GM23338 (cell line): ENCODE measurements at regions not wholly inside any gene's neighbourhood (a gene's known extent, or its start where the extent isn't known, plus 50 kb on each side); places are given as distances from the start of the nearest gene placed in this dataset.

Source experiments
- ATAC-seq: fragments of 200-7000 bp; cut with Tn5 transposase; 3 replicates; pipeline ENCODE4 v1.9.1; 2020
- DNase-seq: peaks from one replicate; pipeline ENCODE4 v3.0.0-alpha.2; 2015; ENCODE audit warnings: low spot score
- H2AFZ ChIP-seq: fragments of 200-600 bp; sonication (generic); 2 replicates; pipeline ENCODE4 v1.8.0; 2016; ENCODE audit warnings: antibody characterized with exemption, mild to moderate bottlenecking, moderate library complexity
- H3F3A ChIP-seq: fragments of 200-600 bp; sonication (generic); replicated peaks from 2 replicates; pipeline ENCODE4 v1.8.0; 2017; ENCODE audit warnings: antibody characterized with exemption, mixed run types, low read depth
- H3K27ac ChIP-seq: fragments of 200-600 bp; sonication (generic); 2 replicates; pipeline ENCODE4 v1.6.1; 2016; ENCODE audit warnings: low read depth
- H3K27me3 ChIP-seq: fragments of 200-600 bp; sonication (generic); 2 replicates; pipeline ENCODE4 v1.8.0; 2016; ENCODE audit warnings: mild to moderate bottlenecking, mixed run types, moderate library complexity; ENCODE audit not compliant: insufficient read depth
- H3K36me3 ChIP-seq: fragments of 200-600 bp; sonication (generic); 2 replicates; pipeline ENCODE4 v1.8.0; 2016; ENCODE audit warnings: mild to moderate bottlenecking; ENCODE audit not compliant: insufficient read depth
- H3K4me1 ChIP-seq: fragments of 200-600 bp; sonication (generic); 2 replicates; pipeline ENCODE4 v1.8.0; 2016; ENCODE audit warnings: mild to moderate bottlenecking, moderate library complexity; ENCODE audit not compliant: insufficient read depth
- H3K4me2 ChIP-seq: fragments of 200-600 bp; sonication (generic); 2 replicates; pipeline ENCODE4 v1.7.1; 2017; ENCODE audit warnings: mixed run types
- H3K4me3 ChIP-seq: fragments of 200-600 bp; sonication (generic); 2 replicates; pipeline ENCODE4 v1.6.1; 2016; ENCODE audit warnings: mixed run types
- H3K79me2 ChIP-seq: fragments of 200-600 bp; sonication (generic); replicated peaks from 2 replicates; pipeline ENCODE4 v1.8.0; 2017; ENCODE audit warnings: mild to moderate bottlenecking; ENCODE audit not compliant: insufficient read depth
- H3K9me2 ChIP-seq: fragments of 200-600 bp; sonication (generic); 2 replicates; pipeline ENCODE4 v1.8.0; 2017; ENCODE audit not compliant: insufficient read depth
- H4K20me1 ChIP-seq: fragments of 200-600 bp; sonication (generic); replicated peaks from 2 replicates; pipeline ENCODE4 v1.8.0; 2017; ENCODE audit warnings: mild to moderate bottlenecking; ENCODE audit not compliant: insufficient read depth
- H3K27ac Mint-ChIP-seq: 2 replicates; pipeline ENCODE4 v1.8.0; 2020; ENCODE audit warnings: inconsistent platforms, mild to moderate bottlenecking, moderate library complexity, mixed read lengths
- H3K27me3 Mint-ChIP-seq: 3 replicates; pipeline ENCODE4 v1.8.0; 2022; ENCODE audit warnings: low read depth, mild to moderate bottlenecking, moderate library complexity, mixed read lengths, inconsistent platforms; ENCODE audit not compliant: insufficient read depth, poor library complexity
- H3K36me3 Mint-ChIP-seq: 3 replicates; pipeline ENCODE4 v1.8.0; 2021; ENCODE audit warnings: low read depth, mild to moderate bottlenecking, inconsistent platforms, moderate library complexity, mixed read lengths
- H3K4me1 Mint-ChIP-seq: 3 replicates; pipeline ENCODE4 v1.8.0; 2020; ENCODE audit warnings: mild to moderate bottlenecking, inconsistent platforms, mixed read lengths
- H3K4me3 Mint-ChIP-seq: 3 replicates; pipeline ENCODE4 v1.8.0; 2021; ENCODE audit warnings: moderate library complexity, mild to moderate bottlenecking, inconsistent platforms, mixed read lengths
- H3K9me3 Mint-ChIP-seq: 3 replicates; pipeline ENCODE4 v1.8.0; 2020; ENCODE audit warnings: moderate library complexity, mild to moderate bottlenecking, inconsistent platforms, mixed read lengths
- CREB1 ChIP-seq: fragments of 250-450 bp; sonication (Bioruptor Pico); IDR thresholded peaks from 2 replicates; pipeline ENCODE4 v1.5.0; 2020; ENCODE audit warnings: low read depth, mild to moderate bottlenecking, moderate library complexity
- CTCF ChIP-seq, 2 experiments: fragments of 200-600 bp in 1 of 2; sonication (generic) in 1 of 2; conservative IDR thresholded peaks; 2 replicates each; pipeline versions ENCODE4 v1.5.1 to v1.6.1; 2016 to 2017; ENCODE audit warnings: antibody characterized with exemption in 2 of 2, low read depth in 2 of 2, mild to moderate bottlenecking in 2 of 2, moderate library complexity in 1 of 2
- ETS1 ChIP-seq: IDR thresholded peaks from 2 replicates; pipeline ENCODE4 v1.6.1; 2016; ENCODE audit warnings: antibody characterized with exemption
- EZH2 ChIP-seq: fragments of 200-600 bp; sonication (generic); IDR thresholded peaks from one replicate; pipeline ENCODE4 v1.8.0; 2017; ENCODE audit warnings: antibody characterized with exemption, mild to moderate bottlenecking, low read depth; ENCODE audit not compliant: unreplicated experiment
- EZH2phosphoT487 ChIP-seq: fragments of 200-600 bp; sonication (generic); IDR thresholded peaks from one replicate; pipeline ENCODE4 v1.8.1; 2018; ENCODE audit warnings: antibody characterized with exemption; ENCODE audit not compliant: unreplicated experiment
- JUNB ChIP-seq: IDR thresholded peaks from one replicate; pipeline ENCODE4 v1.6.1; 2016; ENCODE audit warnings: antibody characterized with exemption; ENCODE audit not compliant: unreplicated experiment
- NANOG ChIP-seq: IDR thresholded peaks from 2 replicates; pipeline ENCODE4 v1.6.1; 2016; ENCODE audit warnings: antibody characterized with exemption, borderline replicate concordance
- POLR2AphosphoS5 ChIP-seq: IDR thresholded peaks from 2 replicates; pipeline ENCODE4 v1.6.1; 2016; ENCODE audit warnings: antibody characterized with exemption, low read depth
- REST ChIP-seq: IDR thresholded peaks from one replicate; pipeline ENCODE4 v1.6.1; 2018; ENCODE audit warnings: antibody characterized with exemption; ENCODE audit not compliant: unreplicated experiment
- STAT1 ChIP-seq: IDR thresholded peaks from one replicate; pipeline ENCODE4 v1.6.1; 2016; ENCODE audit warnings: antibody characterized with exemption; ENCODE audit not compliant: unreplicated experiment
- ZNF114 ChIP-seq: fragments of 250-450 bp; sonication (Bioruptor Pico); IDR thresholded peaks from 2 replicates; pipeline ENCODE4 v1.5.0; 2020; ENCODE audit warnings: mild to moderate bottlenecking, moderate library complexity
- ZNF331 ChIP-seq: fragments of 250-450 bp; sonication (Bioruptor Pico); IDR thresholded peaks from 2 replicates; pipeline ENCODE4 v1.5.0; 2020; ENCODE audit warnings: low read depth, mild to moderate bottlenecking, moderate library complexity
- ZNF462 ChIP-seq: fragments of 250-450 bp; sonication (Bioruptor Pico); IDR thresholded peaks from 2 replicates; pipeline ENCODE4 v1.5.0; 2020; ENCODE audit warnings: mild to moderate bottlenecking, moderate library complexity

DNA sequence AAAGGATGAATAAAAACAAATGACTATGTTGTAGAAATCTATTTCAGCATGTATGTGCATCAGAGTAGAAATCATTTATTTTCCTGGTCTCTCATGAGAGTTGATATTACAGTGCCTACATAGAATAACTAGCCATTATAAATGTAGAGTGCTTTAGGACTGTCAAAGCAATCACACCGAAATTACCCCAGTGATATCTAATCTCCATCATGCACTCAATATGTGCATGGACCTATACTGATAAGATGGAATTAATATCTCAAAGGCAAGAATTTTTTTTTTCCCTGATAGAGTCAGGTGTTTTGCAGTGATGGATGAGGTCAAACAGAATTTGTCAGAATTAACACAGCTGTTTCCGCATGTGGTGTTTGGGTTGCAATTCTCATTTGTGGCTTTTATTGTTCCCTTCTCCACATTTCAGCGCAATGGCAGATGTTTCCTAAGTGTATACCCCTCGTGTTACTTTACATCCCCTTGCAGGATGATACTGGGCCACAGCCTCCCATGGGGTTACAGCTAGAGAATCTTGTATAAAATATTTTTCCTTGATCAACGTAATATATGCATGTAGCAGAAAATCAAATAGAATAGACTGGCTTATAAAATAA, 298.8 kb downstream of the RASEF start:
- no peaks in the 10 kb centered on the region for H3F3A ChIP-seq
- no peak overlapping the region for H3K27ac ChIP-seq
- peaks cover 7% of the 10 kb centered on the region; the same call in 1 of the 3 replicates for H3K9me3 Mint-ChIP-seq
- no peak overlapping the region for H3K4me3 ChIP-seq
- H3K4me2 ChIP-seq, result no peak overlapping the region
- no peak overlapping the region for H3K27ac Mint-ChIP-seq
- no peaks in the 10 kb centered on the region for H3K79me2 ChIP-seq
- no peaks in the 10 kb centered on the region for H3K27me3 ChIP-seq
- peaks cover 14% of the 10 kb centered on the region for H3K4me1 Mint-ChIP-seq
- no peak overlapping the region for H3K4me3 Mint-ChIP-seq
- H3K27me3 Mint-ChIP-seq, result no peaks in the 10 kb centered on the region
- DNase-seq, result no peak
- peaks cover 3% of the 10 kb centered on the region; the same call in 1 of the 3 replicates for H3K36me3 Mint-ChIP-seq
- H3K36me3 ChIP-seq, result no peaks in the 10 kb centered on the region
- TF ChIP-seq CTCF (conservative IDR thresholded peaks at IDR 0.05; ENCODE audit: low read depth in 2 of 2), result no peak
- TF ChIP-seq CREB1 (CRISPR knock-in tag), result no peak
- no peak for TF ChIP-seq ETS1
- TF ChIP-seq ZNF114, result no peak
- no peak for TF ChIP-seq STAT1
- TF ChIP-seq EZH2, result no peak
- TF ChIP-seq EZH2phosphoT487, result no peak
- TF ChIP-seq POLR2AphosphoS5, result no peak
- no peak for TF ChIP-seq ZNF462 (CRISPR knock-in tag)
- no peak for TF ChIP-seq JUNB
- no peak for TF ChIP-seq NANOG
- no peak for TF ChIP-seq REST
- no peak for TF ChIP-seq ZNF331
- H3K9me2 ChIP-seq, result peaks cover 20% of the 10 kb centered on the region
- no peaks in the 10 kb centered on the region for H4K20me1 ChIP-seq
- no peak for ATAC-seq
- no peak overlapping the region for H2AFZ ChIP-seq
- peaks cover 9% of the 10 kb centered on the region for H3K4me1 ChIP-seq
